HK-2 (cell line): ENCODE measurements at regions not wholly inside any gene's neighbourhood (a gene's known extent, or its start where the extent isn't known, plus 50 kb on each side); places are given as distances from the start of the nearest gene placed in this dataset.
"Not testable (repeated sequence)": the region's sequence is repeated elsewhere in the genome, so short reads cannot be mapped to it uniquely, and the experiment has no call there.

Source experiments
- DNase-seq: peaks from one replicate; pipeline ENCODE4 v3.0.0-alpha.2; 2018; ENCODE audit not compliant: unreplicated experiment

DNA sequence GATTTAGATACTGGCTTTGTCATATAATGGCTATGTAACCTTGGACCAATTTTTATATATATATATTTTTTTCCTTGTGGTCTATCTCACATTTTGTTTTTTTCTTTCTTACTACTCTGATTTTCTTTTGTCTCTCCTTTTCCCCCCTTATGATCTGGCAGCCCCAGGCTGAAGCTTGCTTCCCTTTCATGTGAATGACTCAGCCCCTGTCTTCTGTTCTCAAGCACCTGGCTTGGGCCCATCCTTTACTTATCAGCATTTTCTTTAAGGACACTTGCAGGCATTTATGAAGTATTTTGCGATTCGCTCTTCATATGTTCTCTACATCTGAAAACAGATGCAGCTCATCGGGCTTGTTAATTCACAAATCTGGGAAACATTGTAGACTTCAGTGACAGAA, 163.6 kb downstream of the SPRY2 start:
- no peak for DNase-seq

DNA sequence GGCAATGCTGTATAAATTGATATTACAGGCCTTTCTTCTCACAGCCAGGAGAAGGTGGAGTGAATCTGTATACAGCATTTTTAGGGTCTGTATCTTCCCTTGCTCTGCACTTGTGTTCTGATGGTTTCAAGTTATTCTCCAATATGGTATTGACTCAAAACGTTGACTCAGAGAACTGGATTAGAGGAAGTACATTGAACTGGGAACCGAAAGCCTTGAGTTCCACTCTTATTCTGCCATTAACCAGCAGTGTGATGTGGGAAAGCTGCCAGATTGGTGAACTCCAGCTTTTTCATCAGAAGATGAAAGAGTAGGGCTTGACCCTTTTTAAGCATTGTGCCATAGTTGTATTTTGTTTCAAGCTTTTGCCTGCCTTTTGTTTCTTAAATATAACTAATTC, 167.7 kb downstream of the SPRY2 start:
- no peak for DNase-seq

- no peak for DNase-seq
Measured at GRCh38 chr13:80171096-80171495, 169.8 kb downstream of the SPRY2 start.

DNA sequence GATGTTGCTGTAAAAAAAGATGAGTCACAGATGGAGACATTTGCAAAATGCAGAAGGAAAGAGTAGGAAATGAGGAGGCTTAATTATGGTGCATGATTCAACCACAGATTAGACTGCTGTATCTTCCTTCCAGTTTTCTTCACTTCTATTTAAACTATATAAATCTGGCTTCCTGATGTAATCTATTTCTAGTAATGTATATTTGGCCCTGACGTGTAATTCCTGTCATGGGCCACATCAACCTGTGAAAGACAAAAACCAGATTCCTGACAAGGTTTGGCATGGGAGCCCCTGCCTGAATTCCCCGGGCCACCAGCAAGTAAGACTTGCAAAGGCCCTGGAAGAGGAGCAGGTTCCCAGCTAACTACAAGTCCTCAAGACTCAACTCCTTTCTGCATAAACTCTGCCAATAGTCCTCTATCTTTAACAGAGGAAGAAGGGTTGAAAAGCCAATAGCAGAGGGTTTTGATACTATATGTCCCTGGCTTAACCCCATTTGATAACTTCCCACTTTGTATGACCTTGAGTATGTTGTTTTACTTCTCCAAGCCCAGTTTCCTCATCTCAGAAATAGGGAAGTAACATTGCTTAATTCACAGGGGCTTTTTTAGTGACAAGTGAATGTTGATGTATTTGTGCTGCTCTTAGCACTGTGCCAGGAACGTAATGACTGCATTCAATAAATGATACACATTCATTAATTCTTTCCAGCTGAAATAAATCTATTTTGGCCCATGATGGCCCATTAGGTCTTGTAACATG, 172.7 kb downstream of the SPRY2 start:
- no peak for DNase-seq

DNA sequence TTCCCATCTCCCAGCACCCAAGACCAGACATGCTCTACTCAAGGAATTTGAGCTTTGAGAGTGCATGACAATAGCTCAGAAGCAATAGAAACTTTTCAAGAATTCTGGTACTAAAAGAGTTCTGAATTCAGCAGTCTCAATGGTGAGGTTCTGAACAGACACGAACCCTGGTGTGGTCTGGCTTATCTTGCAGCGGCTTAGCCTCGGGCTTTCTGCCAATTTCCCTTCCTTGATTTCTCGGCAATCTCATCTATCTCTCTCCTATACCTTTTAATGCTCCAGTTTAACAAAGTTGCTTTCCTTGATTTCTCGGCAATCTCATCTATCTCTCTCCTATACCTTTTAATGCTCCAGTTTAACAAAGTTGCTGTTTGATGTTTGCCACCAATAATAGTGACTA, 174.6 kb downstream of the SPRY2 start:
- DNase-seq = no peak

DNA sequence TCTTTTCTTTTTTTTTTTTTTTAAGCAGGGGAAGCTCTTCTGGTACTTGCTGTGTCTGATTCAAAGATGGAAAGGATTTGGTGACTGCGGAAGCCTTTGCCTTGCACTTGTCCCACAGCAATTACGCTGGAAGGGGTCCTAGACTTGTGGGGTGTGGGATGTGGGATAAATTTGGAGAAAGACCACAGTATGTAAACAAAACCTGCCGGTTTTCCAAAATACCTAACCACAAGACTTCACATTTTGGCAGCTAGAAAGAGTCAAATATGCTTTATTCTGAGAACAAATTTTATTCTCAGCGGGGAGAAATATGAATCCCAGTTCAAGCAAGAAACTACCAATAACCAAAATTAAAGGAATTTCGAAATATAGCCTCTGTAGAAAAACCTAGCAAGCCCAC, 176.5 kb downstream of the SPRY2 start:
- no peak for DNase-seq

DNA sequence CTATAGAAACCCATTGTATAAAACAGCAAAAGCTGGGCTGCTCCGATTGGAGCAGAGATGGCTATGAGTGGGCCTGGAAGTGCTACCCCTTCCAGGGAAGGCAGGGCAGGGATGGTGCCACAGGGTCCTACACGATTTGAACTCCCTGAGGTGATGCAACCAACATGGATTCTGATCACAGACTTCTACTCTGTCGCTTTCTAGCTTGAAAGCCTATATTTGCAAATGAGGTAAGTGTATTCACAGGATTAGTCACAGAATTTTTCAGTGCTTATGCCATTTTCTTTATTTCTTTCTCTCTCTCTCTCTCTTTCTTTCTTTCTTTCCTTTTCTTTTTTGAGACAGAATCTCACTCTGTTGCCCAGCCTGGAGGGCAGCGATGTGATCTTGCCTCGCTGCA, 179.0 kb downstream of the SPRY2 start:
- DNase-seq = no peak

- no peak for DNase-seq
Measured at GRCh38 chr13:80161219-80161618, 179.7 kb downstream of the SPRY2 start.

DNA sequence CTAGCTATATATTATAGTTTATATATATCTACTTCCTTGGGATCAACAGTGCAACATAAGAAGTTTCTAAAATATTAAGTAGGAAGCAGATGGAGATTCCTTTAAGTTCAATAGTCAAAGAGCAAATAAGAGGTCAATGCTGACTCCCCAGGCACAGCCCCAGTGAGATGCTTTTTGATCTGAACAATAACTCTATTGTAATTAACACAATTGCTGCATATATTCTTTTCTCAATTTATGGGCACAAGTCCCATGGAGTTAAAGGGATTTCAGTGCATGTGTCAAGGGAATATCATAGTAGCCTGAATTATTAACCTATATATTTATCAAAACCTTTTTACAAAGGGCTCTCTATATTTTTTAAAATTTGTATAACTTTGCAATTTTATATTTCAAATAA, 180.8 kb downstream of the SPRY2 start:
- DNase-seq = no peak

- DNase-seq = no peak
Measured at GRCh38 chr13:80157261-80157932, 183.5 kb downstream of the SPRY2 start.

DNA sequence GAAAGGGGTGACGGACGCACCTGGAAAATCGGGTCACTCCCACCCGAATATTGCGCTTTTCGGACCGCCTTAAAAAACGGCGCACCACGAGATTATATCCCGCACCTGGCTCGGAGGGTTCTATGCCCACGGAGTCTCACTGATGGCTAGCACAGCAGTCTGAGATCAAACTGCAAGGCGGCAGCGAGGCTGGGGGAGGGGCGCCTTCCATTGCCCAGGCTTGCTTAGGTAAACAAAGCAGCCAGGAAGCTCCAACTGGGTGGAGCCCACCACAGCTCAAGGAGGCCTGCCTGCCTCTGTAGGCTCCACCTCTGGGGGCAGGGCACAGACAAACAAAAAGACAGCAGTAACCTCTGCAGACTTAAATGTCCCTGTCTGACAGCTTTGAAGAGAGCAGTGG, 188.8 kb downstream of the SPRY2 start:
- not testable (repeated sequence) for DNase-seq

DNA sequence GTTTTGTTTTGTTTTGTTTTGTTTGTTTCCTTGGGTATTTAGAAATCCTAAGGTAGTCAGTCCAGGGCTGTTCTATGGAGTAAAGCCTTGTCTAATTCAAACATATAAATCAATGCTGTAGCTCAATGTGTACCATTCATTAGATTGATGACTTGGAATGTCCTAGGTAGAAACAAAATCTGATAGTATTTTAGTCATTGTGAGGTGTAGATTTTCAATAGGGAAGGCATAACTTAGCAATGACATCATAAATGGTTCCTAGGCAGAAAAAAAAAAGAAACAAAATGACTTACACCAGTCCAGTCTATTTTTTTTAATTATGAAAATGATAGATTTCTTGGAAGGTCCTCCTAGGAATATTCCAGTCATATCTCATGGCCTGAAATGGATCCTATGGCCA, 189.9 kb downstream of the SPRY2 start:
- DNase-seq = no peak

DNA sequence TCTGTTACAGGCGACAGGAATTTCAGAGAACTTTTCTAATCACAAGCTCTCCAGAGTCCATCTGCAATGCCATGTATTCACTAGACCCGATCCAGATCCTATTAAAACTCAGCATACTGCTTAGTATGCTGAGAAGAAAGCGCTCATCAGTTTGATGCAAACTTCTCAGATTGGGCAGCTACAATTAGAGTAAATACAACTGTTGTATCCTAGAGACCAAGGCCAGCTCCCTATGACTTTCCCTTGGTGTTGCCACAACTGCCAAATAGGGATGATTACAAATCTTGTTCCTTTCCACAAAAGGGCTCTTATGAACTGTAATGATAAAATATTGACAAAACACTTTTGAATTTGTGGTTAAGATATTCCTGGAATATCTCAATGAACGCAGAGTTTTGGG, 191.2 kb downstream of the SPRY2 start:
- DNase-seq = no peak

GRCh38 chr13:80145171-80145690, 195.7 kb downstream of the SPRY2 start:
- DNase-seq = no peak

GRCh38 chr13:80144493-80144892, 196.4 kb downstream of the SPRY2 start:
- no peak for DNase-seq

- DNase-seq = no peak
Measured at GRCh38 chr13:80141123-80141849, 199.6 kb downstream of the SPRY2 start.

GRCh38 chr13:80140685-80141084, 200.2 kb downstream of the SPRY2 start:
- no peak for DNase-seq

- no peak for DNase-seq
Measured at GRCh38 chr13:80139196-80139595, 201.7 kb downstream of the SPRY2 start.

DNA sequence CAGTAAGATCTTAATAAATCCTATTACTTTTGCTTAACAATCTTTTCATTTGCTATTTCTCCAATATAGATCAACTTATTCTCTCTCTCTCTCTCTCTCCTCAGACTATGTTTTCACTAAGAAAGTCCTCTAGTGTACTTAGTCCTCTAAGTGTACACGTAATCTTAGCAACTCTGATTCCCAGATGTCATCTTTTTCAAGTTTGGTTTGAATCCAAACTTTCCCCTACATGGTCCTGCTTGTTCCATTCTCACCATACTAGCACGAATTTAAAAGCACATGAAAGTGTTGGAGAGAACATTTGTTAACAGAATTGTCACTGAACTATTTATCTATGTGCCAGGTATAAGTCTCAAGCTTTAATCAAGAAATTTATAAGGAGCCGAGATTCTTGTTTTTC, 202.9 kb downstream of the SPRY2 start:
- DNase-seq = no peak

DNA sequence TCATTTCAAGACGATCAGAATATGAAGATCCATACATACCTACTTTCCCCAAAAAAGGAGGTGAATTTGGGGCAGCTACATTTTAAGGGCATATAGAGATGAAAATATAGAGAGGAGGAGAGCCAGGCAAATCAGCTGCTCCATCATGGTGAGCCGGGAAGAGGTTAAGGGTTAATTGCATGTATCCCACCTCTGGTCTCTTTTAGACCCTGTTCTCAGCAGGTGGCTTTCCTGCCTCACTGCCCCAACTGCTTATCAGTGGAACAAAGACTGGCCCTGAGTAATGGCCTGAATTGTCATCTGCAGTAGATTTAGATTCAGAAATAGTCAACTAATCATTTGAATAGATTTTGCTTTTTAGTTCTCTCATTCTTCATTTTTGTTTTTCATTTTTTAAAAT, 206.6 kb downstream of the SPRY2 start:
- DNase-seq = no peak

DNA sequence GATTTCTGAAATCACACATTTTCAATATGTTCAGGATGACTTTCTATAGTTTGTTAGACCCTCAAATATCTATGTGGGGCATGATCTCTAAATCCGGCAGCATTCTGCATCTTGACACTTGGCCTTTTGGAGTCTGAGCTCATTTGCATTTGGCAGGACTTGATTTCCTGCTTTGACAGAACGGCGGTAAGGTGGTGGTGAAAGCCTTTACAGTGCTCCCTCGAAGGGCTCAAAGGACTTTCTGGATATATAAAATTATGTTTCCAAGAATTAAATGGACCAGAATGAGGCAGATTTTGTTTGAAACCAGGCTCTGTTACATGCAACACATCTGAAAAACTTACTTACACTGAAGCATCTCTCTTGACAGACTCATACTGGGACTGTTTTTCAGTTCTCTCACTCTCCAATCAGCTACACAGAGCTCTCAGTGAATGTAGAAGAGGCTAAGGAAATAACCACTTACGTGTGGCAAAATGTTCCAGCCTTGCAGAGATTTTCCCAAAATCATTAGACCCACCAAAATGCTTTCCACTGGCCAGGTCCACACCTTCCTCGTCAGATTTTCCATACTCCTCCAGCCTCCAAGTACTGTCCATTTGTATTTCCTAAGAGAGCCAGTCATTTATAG, 207.2 kb downstream of the SPRY2 start:
- no peak for DNase-seq
